OCI-LY3 (cell line): ENCODE measurements at regions not wholly inside any gene's neighbourhood (a gene's known extent, or its start where the extent isn't known, plus 50 kb on each side); places are given as distances from the start of the nearest gene placed in this dataset.

Experiments used
- H2AFZ ChIP-seq: fragments of 200-600, 300-600 bp; shearing (Covaris generic); 2 replicates; pipeline ENCODE4 v1.6.0; 2014; ENCODE audit warnings: antibody characterized with exemption, low read depth, low read length
- H3K27ac ChIP-seq: fragments of 200-600, 300-600 bp; sonication (generic); 2 replicates; pipeline ENCODE4 v1.5.1; 2014; ENCODE audit warnings: mild to moderate bottlenecking, low read length, moderate library complexity, mixed read lengths
- H3K27me3 ChIP-seq: fragments of 200-600, 300-600 bp; sonication (generic); 2 replicates; pipeline ENCODE4 v1.6.1; 2014; ENCODE audit warnings: low read depth, low read length, mixed read lengths
- H3K36me3 ChIP-seq: fragments of 200-600, 300-600 bp; sonication (generic); replicated peaks from 2 replicates; pipeline ENCODE3; 2014; ENCODE audit warnings: low read depth, low read length, mixed read lengths
- H3K4me1 ChIP-seq: fragments of 300-600, 200-600 bp; sonication (generic); 2 replicates; pipeline ENCODE4 v1.6.1; 2014; ENCODE audit warnings: low read length, mixed read lengths
- H3K4me2 ChIP-seq: fragments of 200-600, 300-600 bp; sonication (generic); 2 replicates; pipeline ENCODE4 v1.6.1; 2014; ENCODE audit warnings: low read length, mixed read lengths
- H3K4me3 ChIP-seq: fragments of 300-600, 200-600 bp; sonication (generic); 2 replicates; pipeline ENCODE4 v1.5.1; 2014; ENCODE audit warnings: antibody characterized with exemption, mild to moderate bottlenecking, low read length, moderate library complexity
- H3K79me2 ChIP-seq: fragments of 300-600, 200-600 bp; shearing (Covaris generic); 2 replicates; pipeline ENCODE4 v1.6.1; 2014; ENCODE audit warnings: mild to moderate bottlenecking, low read length, mixed read lengths
- H3K9ac ChIP-seq: fragments of 300-600, 200-600 bp; shearing (Covaris generic); 2 replicates; pipeline ENCODE4 v1.6.0; 2014; ENCODE audit warnings: mild to moderate bottlenecking, low read length, moderate library complexity
- H3K9me3 ChIP-seq: fragments of 200-600, 300-600 bp; shearing (Covaris generic); 2 replicates; pipeline ENCODE4 v1.6.1; 2014; ENCODE audit warnings: low read length, mixed read lengths; ENCODE audit not compliant: insufficient read depth
- H4K20me1 ChIP-seq: fragments of 200-600, 300-600 bp; sonication (generic); 2 replicates; pipeline ENCODE4 v1.6.1; 2016; ENCODE audit warnings: low read length, mixed read lengths; ENCODE audit not compliant: insufficient read depth
- EZH2phosphoT487 ChIP-seq: fragments of 200-600 bp; shearing (Covaris generic); IDR thresholded peaks from 2 replicates; pipeline ENCODE4 v1.6.1; 2018; ENCODE audit warnings: antibody characterized with exemption, mixed run types, low read depth
- TF ChIP-seq, protein P1 (sequence below): fragments of 200-600, 300-600 bp; sonication (generic); IDR thresholded peaks from 2 replicates; pipeline ENCODE4 v1.5.1; 2014; ENCODE audit warnings: antibody characterized with exemption, low read length, low read depth

DNA sequence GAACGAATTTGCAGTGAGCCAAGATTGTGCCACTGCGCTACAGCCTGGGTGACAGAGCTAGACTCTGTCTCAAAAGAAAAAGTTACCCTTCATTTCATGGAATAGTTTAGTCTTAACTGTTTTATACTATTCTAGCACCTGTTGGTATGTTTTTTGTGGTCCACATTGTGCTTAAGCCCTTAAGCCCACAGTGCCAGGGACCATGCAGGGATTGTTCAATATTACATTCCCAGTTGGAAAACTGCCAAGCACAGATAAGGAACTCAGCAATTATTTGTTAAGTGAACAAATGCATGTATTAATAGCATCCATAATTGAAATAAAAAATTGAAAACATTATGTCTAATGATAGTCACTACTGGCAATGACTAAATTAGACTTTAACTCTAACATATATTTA lies 193.5 kb downstream of the PCDH17 start:
- no peak overlapping the region for H2AFZ ChIP-seq
- H3K9ac ChIP-seq = no peak overlapping the region
- H3K27me3 ChIP-seq = no peaks in the 10 kb centered on the region
- TF ChIP-seq, protein P1, sequence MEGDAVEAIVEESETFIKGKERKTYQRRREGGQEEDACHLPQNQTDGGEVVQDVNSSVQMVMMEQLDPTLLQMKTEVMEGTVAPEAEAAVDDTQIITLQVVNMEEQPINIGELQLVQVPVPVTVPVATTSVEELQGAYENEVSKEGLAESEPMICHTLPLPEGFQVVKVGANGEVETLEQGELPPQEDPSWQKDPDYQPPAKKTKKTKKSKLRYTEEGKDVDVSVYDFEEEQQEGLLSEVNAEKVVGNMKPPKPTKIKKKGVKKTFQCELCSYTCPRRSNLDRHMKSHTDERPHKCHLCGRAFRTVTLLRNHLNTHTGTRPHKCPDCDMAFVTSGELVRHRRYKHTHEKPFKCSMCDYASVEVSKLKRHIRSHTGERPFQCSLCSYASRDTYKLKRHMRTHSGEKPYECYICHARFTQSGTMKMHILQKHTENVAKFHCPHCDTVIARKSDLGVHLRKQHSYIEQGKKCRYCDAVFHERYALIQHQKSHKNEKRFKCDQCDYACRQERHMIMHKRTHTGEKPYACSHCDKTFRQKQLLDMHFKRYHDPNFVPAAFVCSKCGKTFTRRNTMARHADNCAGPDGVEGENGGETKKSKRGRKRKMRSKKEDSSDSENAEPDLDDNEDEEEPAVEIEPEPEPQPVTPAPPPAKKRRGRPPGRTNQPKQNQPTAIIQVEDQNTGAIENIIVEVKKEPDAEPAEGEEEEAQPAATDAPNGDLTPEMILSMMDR = no peak
- no peak for TF ChIP-seq EZH2phosphoT487
- H3K36me3 ChIP-seq = no peaks in the 10 kb centered on the region
- no peaks in the 10 kb centered on the region for H3K79me2 ChIP-seq
- H3K4me3 ChIP-seq = no peak overlapping the region
- no peaks in the 10 kb centered on the region for H3K9me3 ChIP-seq
- H3K4me1 ChIP-seq = no peaks in the 10 kb centered on the region
- H4K20me1 ChIP-seq = no peaks in the 10 kb centered on the region
- H3K27ac ChIP-seq = no peak overlapping the region
- H3K4me2 ChIP-seq = no peak overlapping the region

DNA sequence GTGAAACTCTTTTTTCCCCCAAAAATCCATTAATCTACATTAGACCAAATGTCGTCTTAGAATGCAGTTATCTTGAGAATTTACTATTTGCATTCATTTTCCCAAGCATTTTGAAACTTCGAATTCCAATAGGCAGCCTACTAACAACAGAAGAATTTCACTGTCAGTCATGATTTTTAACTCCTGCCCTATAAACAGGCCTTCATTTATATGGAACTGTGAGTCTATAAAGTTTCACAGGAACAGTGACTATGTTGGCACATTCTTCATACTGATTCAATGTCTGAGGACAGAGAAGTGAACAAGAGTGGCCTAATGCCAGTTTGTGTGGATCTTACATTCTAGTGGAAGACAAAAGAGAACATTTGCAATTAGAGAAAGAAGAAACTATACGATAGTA lies 198.0 kb downstream of the PCDH17 start:
- Histone ChIP-seq H3K9ac (no peak overlapping the region), H2AFZ (no peak overlapping the region)
- TF ChIP-seq, protein P1 = no peak
- no peak for TF ChIP-seq EZH2phosphoT487

DNA sequence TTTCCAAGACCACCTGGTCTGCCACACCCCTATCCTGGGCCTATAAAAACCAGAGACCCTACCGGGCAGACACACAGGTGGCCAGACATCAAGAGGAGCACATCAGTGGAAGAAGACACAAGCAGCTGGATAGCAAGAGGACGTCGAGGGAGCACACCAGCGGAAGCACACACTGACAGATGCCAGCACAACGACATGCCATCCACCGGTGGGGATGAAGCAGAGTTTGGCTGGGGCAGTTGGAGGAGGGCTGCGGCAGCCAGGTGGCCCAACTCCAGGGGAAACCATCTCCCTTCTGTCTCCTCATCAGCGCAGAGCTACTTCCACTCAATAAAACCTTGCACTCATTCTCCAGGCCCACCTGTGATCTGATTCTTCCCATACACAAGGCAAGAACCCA lies 200.6 kb downstream of the PCDH17 start:
- H3K4me3 ChIP-seq = no peak overlapping the region
- H2AFZ ChIP-seq = no peak overlapping the region
- no peak overlapping the region for H3K4me2 ChIP-seq
- TF ChIP-seq, protein P1 = no peak
- no peak for TF ChIP-seq EZH2phosphoT487
- H3K4me1 ChIP-seq = no peaks in the 10 kb centered on the region
- H3K9ac ChIP-seq = no peak overlapping the region
- no peaks in the 10 kb centered on the region for H4K20me1 ChIP-seq
- no peaks in the 10 kb centered on the region for H3K9me3 ChIP-seq
- no peak overlapping the region for H3K27ac ChIP-seq
- H3K79me2 ChIP-seq = no peaks in the 10 kb centered on the region
- H3K36me3 ChIP-seq = no peaks in the 10 kb centered on the region
- H3K27me3 ChIP-seq = no peaks in the 10 kb centered on the region

More for the DNA sequence above, 198.0 kb downstream of the PCDH17 start:
- H3K79me2 ChIP-seq = no peaks in the 10 kb centered on the region
- H3K36me3 ChIP-seq = no peaks in the 10 kb centered on the region
- H3K27ac ChIP-seq = no peak overlapping the region
- H3K4me2 ChIP-seq = no peak overlapping the region
- H4K20me1 ChIP-seq = no peaks in the 10 kb centered on the region
- no peaks in the 10 kb centered on the region for H3K4me1 ChIP-seq
- H3K4me3 ChIP-seq = no peak overlapping the region
- no peaks in the 10 kb centered on the region for H3K9me3 ChIP-seq
- no peaks in the 10 kb centered on the region for H3K27me3 ChIP-seq

DNA sequence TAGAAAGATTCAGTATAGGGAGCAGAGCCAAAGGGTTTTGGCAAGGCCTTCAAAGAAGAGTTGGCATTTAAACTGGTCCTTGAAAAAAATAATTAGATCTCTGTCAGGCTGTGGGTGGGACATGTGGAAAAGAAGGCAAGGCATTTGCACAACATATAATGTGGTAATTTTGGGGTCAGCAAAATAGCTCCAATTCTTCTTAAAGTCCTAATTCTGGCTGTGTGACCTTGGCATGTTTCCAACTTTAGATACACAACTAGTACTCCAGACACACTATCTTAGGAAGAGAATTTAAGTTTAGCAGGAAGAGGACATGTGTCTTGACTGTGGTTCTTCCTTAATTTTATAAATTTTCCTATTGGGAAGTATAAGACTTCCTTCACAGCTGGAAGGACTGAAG lies 206.3 kb downstream of the PCDH17 start:
- Histone ChIP-seq H3K9ac (no peak overlapping the region), H3K27ac (no peak overlapping the region), H3K79me2 (no peaks in the 10 kb centered on the region), H3K4me2 (no peak overlapping the region), H2AFZ (no peak overlapping the region), H3K27me3 (no peaks in the 10 kb centered on the region), H3K9me3 (no peaks in the 10 kb centered on the region), H3K4me3 (no peak overlapping the region), H4K20me1 (no peaks in the 10 kb centered on the region), H3K36me3 (no peaks in the 10 kb centered on the region), H3K4me1 (no peaks in the 10 kb centered on the region)
- TF ChIP-seq EZH2phosphoT487 = no peak
- TF ChIP-seq, protein P1 = no peak
